GM19035 (cell line): ENCODE measurements at regions not wholly inside any gene's neighbourhood (a gene's known extent, or its start where the extent isn't known, plus 50 kb on each side); places are given as distances from the start of the nearest gene placed in this dataset.
"Not testable (repeated sequence)": the region's sequence is repeated elsewhere in the genome, so short reads cannot be mapped to it uniquely, and the experiment has no call there.

Source experiments
- ATAC-seq: cut with Tn5 transposase; IDR thresholded peaks from one replicate; pipeline ENCODE4 v1.9.1; 2021; ENCODE audit not compliant: unreplicated experiment

DNA sequence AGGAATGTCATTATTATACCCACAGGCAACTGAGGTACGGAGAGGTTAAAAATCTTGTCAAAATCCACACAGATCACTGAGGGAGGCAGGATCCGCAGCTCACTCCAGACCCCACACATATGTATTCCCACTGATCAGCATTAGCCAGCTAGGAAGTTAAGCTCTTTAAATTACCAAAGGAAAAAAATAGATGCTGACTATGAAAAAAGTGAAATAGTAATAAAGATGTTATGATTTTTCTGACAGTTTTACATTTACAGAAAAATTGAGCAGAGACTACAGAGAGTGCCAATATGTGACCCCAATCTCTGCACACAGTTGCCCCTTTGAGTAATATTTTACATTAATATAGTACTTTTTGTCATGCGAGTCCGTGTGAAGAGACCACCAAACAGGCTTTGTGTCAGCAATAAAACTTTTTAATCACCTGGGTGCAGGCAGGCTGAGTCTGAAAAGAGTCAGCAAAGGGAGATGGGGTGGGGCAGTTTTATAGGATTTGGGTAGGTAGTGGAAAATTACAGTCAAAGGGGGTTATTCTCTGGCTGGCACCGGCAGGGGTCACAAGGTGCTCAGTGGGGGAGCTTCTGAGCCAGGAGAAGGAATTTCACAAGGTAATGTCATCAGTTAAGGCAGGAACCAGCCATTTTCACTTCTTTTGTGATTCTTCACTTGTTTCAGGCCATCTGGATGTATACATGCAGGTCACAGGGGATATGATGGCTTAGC is 61.9 kb upstream of the NAA35 start:
- ATAC-seq = not testable (repeated sequence)

DNA sequence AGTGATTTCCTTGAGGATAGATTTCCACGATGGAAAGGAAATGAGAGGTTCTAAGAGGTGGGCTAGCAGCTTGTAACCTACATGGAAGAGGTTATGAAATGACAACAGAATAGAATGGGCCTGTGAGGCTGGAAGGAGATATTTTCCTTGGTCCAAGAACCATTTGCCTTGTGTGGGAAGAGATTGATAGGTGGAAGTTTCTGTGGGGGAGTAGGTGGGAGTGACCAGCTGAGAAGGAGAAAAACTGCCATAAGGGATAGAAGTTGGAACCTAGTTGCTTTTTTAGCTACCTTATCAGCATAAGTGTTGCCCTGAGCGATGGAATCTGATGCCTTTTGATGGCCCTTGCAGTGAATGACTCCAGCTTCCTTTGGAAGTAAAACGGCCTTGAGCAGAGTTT is 60.4 kb upstream of the NAA35 start:
- not testable (repeated sequence) for ATAC-seq

DNA sequence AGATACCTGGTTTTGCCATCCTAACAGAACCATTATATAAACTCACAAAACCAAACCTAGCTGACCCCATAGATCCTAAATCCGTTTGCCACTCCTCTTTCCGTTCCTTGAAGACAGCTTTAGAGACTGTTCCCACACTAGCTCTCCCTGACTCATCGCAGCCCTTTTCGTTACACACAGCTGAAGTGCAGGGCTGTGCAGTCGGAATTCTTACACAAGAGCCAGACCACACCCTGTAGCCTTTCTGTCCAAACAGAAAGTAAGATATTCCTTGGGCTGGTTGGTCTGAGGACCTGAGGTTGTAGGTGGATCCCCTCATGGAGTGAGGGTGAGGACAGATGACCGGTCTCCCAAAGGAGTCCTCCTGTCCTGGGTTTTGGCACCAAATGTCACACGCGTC is 56.7 kb upstream of the NAA35 start:
- ATAC-seq = no peak

DNA sequence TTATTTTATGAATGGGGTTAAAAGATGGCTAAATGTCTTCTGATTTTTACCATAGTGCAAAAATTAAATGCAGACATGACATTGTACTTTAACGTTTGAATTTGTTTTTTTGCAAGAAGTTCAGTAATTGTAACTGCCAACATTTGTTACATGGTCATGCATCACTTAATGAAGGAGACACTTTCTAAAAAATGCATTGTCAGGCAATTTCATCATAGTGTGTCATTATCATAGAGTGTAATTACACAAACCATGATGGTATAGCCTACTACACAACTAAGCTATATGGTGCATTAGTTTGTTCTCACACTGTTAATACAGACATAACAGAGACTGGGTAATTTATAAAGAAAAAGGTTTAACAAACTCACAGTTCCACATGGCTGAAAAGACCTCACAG is 50.0 kb upstream of the NAA35 start:
- no peak for ATAC-seq
